CD4-positive, alpha-beta memory T cell (primary cell): ENCODE measurements at regions not wholly inside any gene's neighbourhood (a gene's known extent, or its start where the extent isn't known, plus 50 kb on each side); places are given as distances from the start of the nearest gene placed in this dataset.

Experiments used
- CTCF ChIA-PET: fragments of 350-600 bp; sonication (Branson Sonifier 250); formaldehyde crosslinking; loops from one replicate; lab custom pipeline; 2021; ENCODE audit warnings: inconsistent platforms; ENCODE audit not compliant: partially characterized antibody; lab: Charles Lee
- POLR2A ChIA-PET: fragments of 350-600 bp; sonication (Branson Sonifier 250); formaldehyde crosslinking; loops from one replicate; lab custom pipeline; 2021; ENCODE audit not compliant: partially characterized antibody; lab: Charles Lee
- DNase-seq, 5 donors: peaks; one replicate each; pipeline versions ENCODE4 v3.0.0 to v3.0.0-alpha.2; 2020 to 2022; ENCODE audit warnings: mixed read lengths in 1 of 5
- H3K27ac ChIP-seq: one replicate; pipeline ENCODE4 v1.7.0; 2013; ENCODE audit warnings: low read depth, low read length
- H3K27me3 ChIP-seq: 2 replicates; pipeline ENCODE4 v1.7.0; 2013; ENCODE audit warnings: mild to moderate bottlenecking, low read length, moderate library complexity; ENCODE audit not compliant: insufficient read depth
- H3K36me3 ChIP-seq: 2 replicates; pipeline ENCODE4 v1.7.0; 2013; ENCODE audit warnings: mild to moderate bottlenecking, low read length, moderate library complexity; ENCODE audit not compliant: insufficient read depth
- H3K4me1 ChIP-seq: 2 replicates; pipeline ENCODE4 v1.7.0; 2013; ENCODE audit warnings: mild to moderate bottlenecking, low read length, moderate library complexity; ENCODE audit not compliant: insufficient read depth
- H3K4me3 ChIP-seq, 2 donors: one replicate each; pipeline ENCODE4 v1.7.0; 2013; ENCODE audit warnings: low read length in 2 of 2, mild to moderate bottlenecking in 1 of 2
- H3K9me3 ChIP-seq, 2 donors: one replicate each; pipeline ENCODE4 v1.7.0; 2013; ENCODE audit warnings: low read length in 2 of 2, control low read depth in 1 of 2; ENCODE audit not compliant: control insufficient read depth in 1 of 2
- H3K27ac Mint-ChIP-seq, 7 donors: one replicate each; pipeline ENCODE4 v1.8.0; 2020 to 2021; ENCODE audit warnings: mixed read lengths in 7 of 7, mild to moderate bottlenecking in 6 of 7, inconsistent platforms in 3 of 7, moderate library complexity in 3 of 7
- H3K27me3 Mint-ChIP-seq, 2 donors: one replicate each; pipeline ENCODE4 v1.8.0; 2020 to 2021; ENCODE audit warnings: mixed read lengths in 2 of 2
- H3K36me3 Mint-ChIP-seq, 2 donors: one replicate each; pipeline ENCODE4 v1.8.0; 2020 to 2021; ENCODE audit warnings: mixed read lengths in 2 of 2, inconsistent platforms in 1 of 2, mild to moderate bottlenecking in 1 of 2
- H3K4me1 Mint-ChIP-seq, 4 donors: one replicate each; pipeline ENCODE4 v1.8.0; 2020 to 2021; ENCODE audit warnings: mixed read lengths in 4 of 4, mild to moderate bottlenecking in 1 of 4
- H3K4me3 Mint-ChIP-seq, 8 donors: one replicate each; pipeline ENCODE4 v1.8.0; 2020 to 2021; ENCODE audit warnings: mixed read lengths in 8 of 8, mild to moderate bottlenecking in 7 of 8, moderate library complexity in 6 of 8, inconsistent platforms in 3 of 8
- H3K9me3 Mint-ChIP-seq, 8 donors: one replicate each; pipeline ENCODE4 v1.8.0; 2020 to 2021; ENCODE audit warnings: mixed read lengths in 8 of 8, mild to moderate bottlenecking in 5 of 8, inconsistent platforms in 3 of 8, moderate library complexity in 1 of 8
- intact Hi-C: fragments of 100-400 bp; cut with micrococcal nuclease; formaldehyde crosslinking; loops from one replicate; pipeline ENCODE4 v1.15.1; 2023

- Histone ChIP-seq H3K27me3 (no peaks in the 10 kb centered on the region), H3K4me3 (no peak overlapping the region), H3K27ac (no peak overlapping the region), H3K9me3 (no peaks in the 10 kb centered on the region), H3K36me3 (no peaks in the 10 kb centered on the region), H3K4me1 (no peaks in the 10 kb centered on the region)
- peaks cover 0 to 1% of the 10 kb centered on the region in 2 donors for H3K27me3 Mint-ChIP-seq
- H3K4me1 Mint-ChIP-seq = no peaks in the 10 kb centered on the region
- H3K36me3 Mint-ChIP-seq = no peaks in the 10 kb centered on the region
- no peak for DNase-seq
- no peak overlapping the region for H3K4me3 Mint-ChIP-seq
- ChIA-PET CTCF (no interaction called here), POLR2A (no interaction called here)
- H3K9me3 Mint-ChIP-seq = peaks cover 0 to 2% (median 0%) of the 10 kb centered on the region in 8 donors
- intact Hi-C loops = no loop called here
- no peak overlapping the region for H3K27ac Mint-ChIP-seq
Measured at GRCh38 chr9:18190671-18191374, 283.1 kb upstream of the ADAMTSL1 start.

DNA sequence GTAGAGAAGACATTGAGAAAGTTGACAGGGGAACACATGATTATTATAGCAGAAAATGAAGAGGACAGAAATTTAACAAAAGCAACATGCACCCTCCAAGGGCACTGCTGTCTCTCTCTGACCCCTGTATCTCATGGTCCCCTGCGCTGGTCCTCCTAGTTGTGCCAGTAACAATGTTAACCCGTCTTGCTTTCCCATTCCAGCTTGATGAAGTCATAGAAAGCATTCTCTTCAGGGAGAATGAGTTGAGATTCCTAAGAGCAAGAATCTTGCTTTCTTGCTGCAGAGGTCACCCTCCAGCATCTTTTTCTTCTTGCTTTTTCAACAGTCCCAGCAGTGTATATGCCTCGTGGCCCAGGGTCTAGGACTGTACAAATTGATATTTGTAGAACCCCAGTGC, 279.6 kb upstream of the ADAMTSL1 start:
- Mint-ChIP-seq H3K4me1 (no peaks in the 10 kb centered on the region), H3K27me3 (peaks cover 0 to 3% of the 10 kb centered on the region in 2 donors), H3K9me3 (peaks cover 0 to 4% (median 1%) of the 10 kb centered on the region in 8 donors), H3K4me3 (peak overlapping the region in 1 of 8 donors; percentile 29), H3K27ac (no peak overlapping the region), H3K36me3 (no peaks in the 10 kb centered on the region)
- ChIA-PET CTCF (no interaction called here), POLR2A (no interaction called here)
- intact Hi-C loops = no loop called here
- DNase-seq = no peak
- no peaks in the 10 kb centered on the region for H3K4me1 ChIP-seq
- no peak overlapping the region for H3K4me3 ChIP-seq
- no peaks in the 10 kb centered on the region for H3K36me3 ChIP-seq
- H3K27me3 ChIP-seq = no peaks in the 10 kb centered on the region
- H3K9me3 ChIP-seq = no peaks in the 10 kb centered on the region
- H3K27ac ChIP-seq = no peak overlapping the region

- Histone ChIP-seq H3K36me3 (no peaks in the 10 kb centered on the region), H3K9me3 (no peaks in the 10 kb centered on the region), H3K4me3 (no peak overlapping the region), H3K4me1 (no peaks in the 10 kb centered on the region), H3K27me3 (no peaks in the 10 kb centered on the region), H3K27ac (no peak overlapping the region)
- H3K36me3 Mint-ChIP-seq = no peaks in the 10 kb centered on the region
- ChIA-PET POLR2A (no interaction called here), CTCF (no interaction called here)
- H3K4me1 Mint-ChIP-seq = no peaks in the 10 kb centered on the region
- intact Hi-C loops = no loop called here
- no peak overlapping the region for H3K27ac Mint-ChIP-seq
- peaks cover 0 to 4% (median 1%) of the 10 kb centered on the region in 8 donors for H3K9me3 Mint-ChIP-seq
- H3K4me3 Mint-ChIP-seq = no peak overlapping the region
- DNase-seq = no peak
- peaks cover 0 to 3% of the 10 kb centered on the region in 2 donors for H3K27me3 Mint-ChIP-seq
Measured at GRCh38 chr9:18195223-18195622, 278.7 kb upstream of the ADAMTSL1 start.

GRCh38 chr9:18202924-18203323, 271.0 kb upstream of the ADAMTSL1 start:
- intact Hi-C loops = no loop called here
- Histone ChIP-seq H3K4me3 (no peak overlapping the region), H3K9me3 (no peaks in the 10 kb centered on the region), H3K4me1 (no peaks in the 10 kb centered on the region), H3K27ac (no peak overlapping the region), H3K36me3 (no peaks in the 10 kb centered on the region), H3K27me3 (no peaks in the 10 kb centered on the region)
- H3K9me3 Mint-ChIP-seq = peaks cover 0 to 3% (median 0%) of the 10 kb centered on the region in 8 donors
- no peaks in the 10 kb centered on the region for H3K36me3 Mint-ChIP-seq
- no peaks in the 10 kb centered on the region for H3K27me3 Mint-ChIP-seq
- H3K4me1 Mint-ChIP-seq = no peaks in the 10 kb centered on the region
- H3K27ac Mint-ChIP-seq = no peak overlapping the region
- ChIA-PET POLR2A (no interaction called here), CTCF (no interaction called here)
- no peak for DNase-seq
- no peak overlapping the region for H3K4me3 Mint-ChIP-seq

DNA sequence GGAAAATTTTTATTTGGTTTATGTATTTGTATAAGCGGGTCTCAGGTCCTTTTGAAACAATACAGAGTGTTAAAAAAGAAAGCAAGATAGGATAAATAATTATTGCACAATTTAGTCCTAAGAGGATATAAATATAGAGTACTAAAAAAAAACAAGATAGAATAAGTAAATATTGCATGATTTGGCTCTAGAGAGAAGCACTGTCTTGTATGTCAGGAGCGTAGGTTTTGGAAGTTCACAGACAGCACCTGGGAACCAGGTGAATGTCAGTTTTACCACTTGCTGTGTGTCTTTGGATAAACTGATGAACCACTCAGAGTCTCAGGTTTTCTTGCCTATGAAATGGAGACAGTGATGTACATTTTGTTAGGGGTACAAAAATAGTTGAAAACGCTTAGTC, 266.2 kb upstream of the ADAMTSL1 start:
- no peaks in the 10 kb centered on the region for H3K9me3 ChIP-seq
- DNase-seq = no peak
- intact Hi-C loops = no loop called here
- POLR2A ChIA-PET = no interaction called here
- no peaks in the 10 kb centered on the region for H3K27me3 ChIP-seq
- no peaks in the 10 kb centered on the region for H3K36me3 ChIP-seq
- Mint-ChIP-seq H3K27me3 (no peaks in the 10 kb centered on the region), H3K27ac (no peak overlapping the region), H3K36me3 (no peaks in the 10 kb centered on the region), H3K4me1 (no peaks in the 10 kb centered on the region), H3K4me3 (no peak overlapping the region), H3K9me3 (peaks cover 0 to 3% (median 0%) of the 10 kb centered on the region in 8 donors)
- no peaks in the 10 kb centered on the region for H3K4me1 ChIP-seq
- CTCF ChIA-PET = no interaction called here
- no peak overlapping the region for H3K4me3 ChIP-seq
- H3K27ac ChIP-seq = no peak overlapping the region

- ChIA-PET POLR2A (no interaction called here), CTCF (no interaction called here)
- H3K36me3 Mint-ChIP-seq = no peaks in the 10 kb centered on the region
- intact Hi-C loops = no loop called here
- H3K9me3 ChIP-seq = no peaks in the 10 kb centered on the region
- H3K4me3 Mint-ChIP-seq = no peak overlapping the region
- H3K27me3 Mint-ChIP-seq = no peaks in the 10 kb centered on the region
- H3K4me1 Mint-ChIP-seq = no peaks in the 10 kb centered on the region
- H3K27ac Mint-ChIP-seq = no peak overlapping the region
- peaks cover 0 to 3% (median 0%) of the 10 kb centered on the region in 8 donors for H3K9me3 Mint-ChIP-seq
- no peak overlapping the region for H3K4me3 ChIP-seq
- H3K27ac ChIP-seq = no peak overlapping the region
- no peaks in the 10 kb centered on the region for H3K4me1 ChIP-seq
- no peaks in the 10 kb centered on the region for H3K27me3 ChIP-seq
- H3K36me3 ChIP-seq = no peaks in the 10 kb centered on the region
- DNase-seq = no peak
Measured at GRCh38 chr9:18208166-18209059, 265.5 kb upstream of the ADAMTSL1 start.

DNA sequence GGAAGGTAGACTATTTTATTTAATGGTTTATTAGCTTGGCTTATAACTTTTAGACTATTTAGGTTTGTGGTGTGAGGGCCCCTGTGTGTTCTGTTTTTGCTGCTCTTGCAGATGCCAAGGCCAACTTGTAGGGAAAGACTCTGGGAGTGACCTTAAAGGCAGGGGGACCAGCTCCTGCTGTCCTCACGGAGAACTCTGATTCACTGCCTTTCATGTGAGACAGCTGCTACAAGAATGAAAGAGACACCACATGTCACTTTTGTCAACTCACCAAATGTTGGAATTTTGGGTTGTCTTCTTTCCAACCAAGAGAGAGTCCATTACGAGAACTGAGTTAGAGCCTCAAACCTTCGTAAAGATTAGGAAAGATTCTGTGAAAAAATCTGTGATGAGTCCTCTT, 258.3 kb upstream of the ADAMTSL1 start:
- no peaks in the 10 kb centered on the region for H3K36me3 Mint-ChIP-seq
- DNase-seq = no peak
- Histone ChIP-seq H3K9me3 (no peaks in the 10 kb centered on the region), H3K27me3 (no peaks in the 10 kb centered on the region), H3K36me3 (no peaks in the 10 kb centered on the region), H3K4me3 (no peak overlapping the region), H3K4me1 (no peaks in the 10 kb centered on the region), H3K27ac (no peak overlapping the region)
- CTCF ChIA-PET = no interaction called here
- H3K27ac Mint-ChIP-seq = no peak overlapping the region
- POLR2A ChIA-PET = no interaction called here
- H3K9me3 Mint-ChIP-seq = peaks cover 0 to 2% (median 0%) of the 10 kb centered on the region in 8 donors
- H3K4me3 Mint-ChIP-seq = no peak overlapping the region
- no peaks in the 10 kb centered on the region for H3K27me3 Mint-ChIP-seq
- H3K4me1 Mint-ChIP-seq = no peaks in the 10 kb centered on the region
- intact Hi-C loops = no loop called here
